ENCODE measurements at regions not wholly inside any gene's neighbourhood (a gene's known extent, or its start where the extent isn't known, plus 50 kb on each side); places are given as distances from the start of the nearest gene placed in this dataset.

- Histone ChIP-seq H3K4me3 (ENCODE audit: low read depth, low read length) (no peak overlapping the region), H3K36me3 (ENCODE audit: control insufficient read depth, insufficient read depth, low read length) (no peaks in the 10 kb centered on the region), H3K27me3 (ENCODE audit: control insufficient read depth, insufficient read depth, low read length) (no peaks in the 10 kb centered on the region)
- no peak for DNase-seq (ENCODE audit: low read depth)
- POLR2A ChIA-PET: no interaction called here
- no peak for TF ChIP-seq CTCF (IDR thresholded peaks at IDR 0.05; ENCODE audit: insufficient read depth, low read depth, low read length)
- CTCF ChIA-PET: no interaction called here
Observed at GRCh38 chr18:1906421-1906820, 664.9 kb downstream of the METTL4 start.

- Histone ChIP-seq H3K4me3 (ENCODE audit: low read depth, low read length) (no peak overlapping the region), H3K27me3 (ENCODE audit: control insufficient read depth, insufficient read depth, low read length) (no peaks in the 10 kb centered on the region), H3K36me3 (ENCODE audit: control insufficient read depth, insufficient read depth, low read length) (no peaks in the 10 kb centered on the region)
- POLR2A ChIA-PET: no interaction called here
- no peak for DNase-seq (ENCODE audit: low read depth)
- TF ChIP-seq CTCF (IDR thresholded peaks at IDR 0.05; ENCODE audit: insufficient read depth, low read depth, low read length): no peak
- CTCF ChIA-PET: interaction anchor here (0.6 kb wide), 1 partner anchor 32 kb away, joined by 3 read pairs; no protein-coding TSS in a partner anchor
Observed at GRCh38 chr18:1907470-1908206, 663.7 kb downstream of the METTL4 start.

- POLR2A ChIA-PET: no interaction called here
- no peak overlapping the region for H3K4me3 ChIP-seq (ENCODE audit: low read depth, low read length)
- no peak for DNase-seq (ENCODE audit: low read depth)
- no peaks in the 10 kb centered on the region for H3K36me3 ChIP-seq (ENCODE audit: control insufficient read depth, insufficient read depth, low read length)
- CTCF ChIA-PET: no interaction called here
- TF ChIP-seq CTCF (IDR thresholded peaks at IDR 0.05; ENCODE audit: insufficient read depth, low read depth, low read length): no peak
- H3K27me3 ChIP-seq (ENCODE audit: control insufficient read depth, insufficient read depth, low read length): no peaks in the 10 kb centered on the region
Observed at GRCh38 chr18:1914489-1914888, 656.8 kb downstream of the METTL4 start.

GRCh38 chr18:1916869-1917523 lies 654.3 kb downstream of the METTL4 start:
- no peak for DNase-seq (ENCODE audit: low read depth)
- CTCF ChIA-PET: no interaction called here
- no peaks in the 10 kb centered on the region for H3K36me3 ChIP-seq (ENCODE audit: control insufficient read depth, insufficient read depth, low read length)
- POLR2A ChIA-PET: no interaction called here
- TF ChIP-seq CTCF (IDR thresholded peaks at IDR 0.05; ENCODE audit: insufficient read depth, low read depth, low read length): no peak
- H3K4me3 ChIP-seq (ENCODE audit: low read depth, low read length): no peak overlapping the region
- H3K27me3 ChIP-seq (ENCODE audit: control insufficient read depth, insufficient read depth, low read length): no peaks in the 10 kb centered on the region

GRCh38 chr18:1917569-1917968 lies 653.7 kb downstream of the METTL4 start:
- no peak for TF ChIP-seq CTCF (IDR thresholded peaks at IDR 0.05; ENCODE audit: insufficient read depth, low read depth, low read length)
- CTCF ChIA-PET: no interaction called here
- POLR2A ChIA-PET: no interaction called here
- Histone ChIP-seq H3K27me3 (ENCODE audit: control insufficient read depth, insufficient read depth, low read length) (no peaks in the 10 kb centered on the region), H3K4me3 (ENCODE audit: low read depth, low read length) (no peak overlapping the region), H3K36me3 (ENCODE audit: control insufficient read depth, insufficient read depth, low read length) (no peaks in the 10 kb centered on the region)
- DNase-seq (ENCODE audit: low read depth): no peak

Measured in BJ (cell line).